Kidney epithelial cell (primary cell): ENCODE measurements at regions not wholly inside any gene's neighbourhood (a gene's known extent, or its start where the extent isn't known, plus 50 kb on each side); places are given as distances from the start of the nearest gene placed in this dataset.

Source experiments
- DNase-seq: peaks from one replicate; pipeline ENCODE4 v3.0.0-alpha.2; 2010; ENCODE audit warnings: low read depth
- H3K27me3 ChIP-seq: 2 replicates; pipeline ENCODE4 v1.6.0; 2011; ENCODE audit warnings: low read length; ENCODE audit not compliant: control insufficient read depth, insufficient read depth
- H3K36me3 ChIP-seq: 2 replicates; pipeline ENCODE4 v1.5.1; 2011; ENCODE audit warnings: low read length; ENCODE audit not compliant: control insufficient read depth, insufficient read depth
- H3K4me3 ChIP-seq: 2 replicates; pipeline ENCODE4 v1.5.1; 2011; ENCODE audit warnings: low read depth, mild to moderate bottlenecking, control low read depth, low read length
- CTCF ChIP-seq: IDR thresholded peaks from 2 replicates; pipeline ENCODE4 v1.5.1; 2011; ENCODE audit warnings: mild to moderate bottlenecking, moderate library complexity, low read length, control low read depth, inconsistent platforms; ENCODE audit not compliant: insufficient read depth, poor library complexity, severe bottlenecking

- Histone ChIP-seq H3K36me3 (no peaks in the 10 kb centered on the region), H3K4me3 (no peak overlapping the region), H3K27me3 (no peaks in the 10 kb centered on the region)
- no peak for TF ChIP-seq CTCF
- DNase-seq, result no peak
Observed at GRCh38 chr1:191702124-191702523, 456.1 kb upstream of the RGS18 start.

- no peak for DNase-seq
- Histone ChIP-seq H3K27me3 (no peaks in the 10 kb centered on the region), H3K36me3 (no peaks in the 10 kb centered on the region), H3K4me3 (no peak overlapping the region)
- no peak for TF ChIP-seq CTCF
Observed at GRCh38 chr1:191707288-191707687, 451.0 kb upstream of the RGS18 start.

- no peak for TF ChIP-seq CTCF
Observed at GRCh38 chr1:191709215-191709614, 449.0 kb upstream of the RGS18 start.

GRCh38 chr1:191711961-191712360, 446.3 kb upstream of the RGS18 start:
- Histone ChIP-seq H3K4me3 (no peak overlapping the region), H3K27me3 (no peaks in the 10 kb centered on the region), H3K36me3 (no peaks in the 10 kb centered on the region)
- TF ChIP-seq CTCF, result no peak
- no peak for DNase-seq

More at GRCh38 chr1:191709215-191709614, 449.0 kb upstream of the RGS18 start:
- DNase-seq, result no peak
- no peak overlapping the region for H3K4me3 ChIP-seq
- H3K27me3 ChIP-seq, result no peaks in the 10 kb centered on the region
- no peaks in the 10 kb centered on the region for H3K36me3 ChIP-seq

- no peaks in the 10 kb centered on the region for H3K36me3 ChIP-seq
- H3K4me3 ChIP-seq, result no peak overlapping the region
Observed at GRCh38 chr1:191714845-191715244, 443.4 kb upstream of the RGS18 start.

More at GRCh38 chr1:191714845-191715244, 443.4 kb upstream of the RGS18 start:
- no peaks in the 10 kb centered on the region for H3K27me3 ChIP-seq
- no peak for TF ChIP-seq CTCF
- no peak for DNase-seq
